GM23248 (cell line): ENCODE measurements at regions not wholly inside any gene's neighbourhood (a gene's known extent, or its start where the extent isn't known, plus 50 kb on each side); places are given as distances from the start of the nearest gene placed in this dataset.

Experiments
- DNase-seq: peaks from one replicate; pipeline ENCODE4 v3.0.0-alpha.2; 2015
- H2AFZ ChIP-seq: fragments of 200-600 bp; sonication (generic); 2 replicates; pipeline ENCODE4 v1.6.1; 2016; ENCODE audit warnings: antibody characterized with exemption
- H3F3A ChIP-seq: fragments of 200-600 bp; sonication (generic); 2 replicates; pipeline ENCODE4 v1.6.1; 2016; ENCODE audit warnings: mild to moderate bottlenecking, antibody characterized with exemption, mixed run types; ENCODE audit not compliant: insufficient read depth
- H3K27ac ChIP-seq: fragments of 200-600 bp; sonication (generic); 2 replicates; pipeline ENCODE4 v1.5.1; 2016; ENCODE audit warnings: mild to moderate bottlenecking
- H3K27me3 ChIP-seq: fragments of 200-600 bp; sonication (generic); replicated peaks from 2 replicates; pipeline ENCODE4 v1.6.1; 2016; ENCODE audit warnings: mild to moderate bottlenecking; ENCODE audit not compliant: insufficient read depth
- H3K36me3 ChIP-seq: fragments of 200-600 bp; sonication (generic); 2 replicates; pipeline ENCODE4 v1.6.1; 2016; ENCODE audit warnings: low read depth, mild to moderate bottlenecking
- H3K4me1 ChIP-seq: fragments of 200-600 bp; sonication (generic); 2 replicates; pipeline ENCODE4 v1.6.1; 2016; ENCODE audit warnings: mild to moderate bottlenecking; ENCODE audit not compliant: insufficient read depth
- H3K4me2 ChIP-seq: fragments of 200-600 bp; sonication (generic); one replicate; pipeline ENCODE4 v1.6.1; 2016; ENCODE audit warnings: mild to moderate bottlenecking; ENCODE audit not compliant: unreplicated experiment
- H3K4me3 ChIP-seq: fragments of 200-600 bp; sonication (generic); 2 replicates; pipeline ENCODE4 v1.5.1; 2016; ENCODE audit warnings: mild to moderate bottlenecking
- H3K79me2 ChIP-seq: fragments of 200-600 bp; sonication (generic); 2 replicates; pipeline ENCODE4 v1.6.1; 2016; ENCODE audit warnings: mild to moderate bottlenecking; ENCODE audit not compliant: insufficient read depth
- H3K9ac ChIP-seq: fragments of 200-600 bp; sonication (generic); 2 replicates; pipeline ENCODE4 v1.6.1; 2016; ENCODE audit warnings: mild to moderate bottlenecking
- H3K9me2 ChIP-seq: fragments of 200-600 bp; sonication (generic); 2 replicates; pipeline ENCODE4 v1.6.1; 2016; ENCODE audit warnings: mixed run types, mild to moderate bottlenecking, moderate library complexity; ENCODE audit not compliant: insufficient read depth
- H3K9me3 ChIP-seq: fragments of 200-600 bp; sonication (generic); one replicate; pipeline ENCODE4 v1.6.1; 2017; ENCODE audit warnings: low read depth
- H4K20me1 ChIP-seq: fragments of 200-600 bp; sonication (generic); 2 replicates; pipeline ENCODE4 v1.6.0; 2016; ENCODE audit not compliant: insufficient read depth
- EZH2 ChIP-seq: fragments of 200-600 bp; sonication (generic); IDR thresholded peaks from 2 replicates; pipeline ENCODE4 v1.6.1; 2018; ENCODE audit warnings: antibody characterized with exemption, mild to moderate bottlenecking; ENCODE audit not compliant: insufficient read depth, poor library complexity, severe bottlenecking
- EZH2phosphoT487 ChIP-seq: fragments of 200-600 bp; sonication (generic); IDR thresholded peaks from 2 replicates; pipeline ENCODE4 v1.6.1; 2018; ENCODE audit warnings: antibody characterized with exemption, moderate library complexity, mild to moderate bottlenecking, low read depth; ENCODE audit not compliant: insufficient read depth
- WGBS, 2 experiments: methylation state at CpG; one replicate each; pipeline ENCODE4 v1.1.6; 2015 to 2017; ENCODE audit warnings: low lambda C conversion rate in 2 of 2, low coverage in 1 of 2; ENCODE audit errors: missing lambda C conversion rate in 2 of 2; 5-methylcytosine and 5-hydroxymethylcytosine counted together
- in situ Hi-C: fragments of 300-500 bp; cut with MboI; formaldehyde crosslinking; loops from 2 replicates; pipeline ENCODE4 v1.15.0; 2020

DNA sequence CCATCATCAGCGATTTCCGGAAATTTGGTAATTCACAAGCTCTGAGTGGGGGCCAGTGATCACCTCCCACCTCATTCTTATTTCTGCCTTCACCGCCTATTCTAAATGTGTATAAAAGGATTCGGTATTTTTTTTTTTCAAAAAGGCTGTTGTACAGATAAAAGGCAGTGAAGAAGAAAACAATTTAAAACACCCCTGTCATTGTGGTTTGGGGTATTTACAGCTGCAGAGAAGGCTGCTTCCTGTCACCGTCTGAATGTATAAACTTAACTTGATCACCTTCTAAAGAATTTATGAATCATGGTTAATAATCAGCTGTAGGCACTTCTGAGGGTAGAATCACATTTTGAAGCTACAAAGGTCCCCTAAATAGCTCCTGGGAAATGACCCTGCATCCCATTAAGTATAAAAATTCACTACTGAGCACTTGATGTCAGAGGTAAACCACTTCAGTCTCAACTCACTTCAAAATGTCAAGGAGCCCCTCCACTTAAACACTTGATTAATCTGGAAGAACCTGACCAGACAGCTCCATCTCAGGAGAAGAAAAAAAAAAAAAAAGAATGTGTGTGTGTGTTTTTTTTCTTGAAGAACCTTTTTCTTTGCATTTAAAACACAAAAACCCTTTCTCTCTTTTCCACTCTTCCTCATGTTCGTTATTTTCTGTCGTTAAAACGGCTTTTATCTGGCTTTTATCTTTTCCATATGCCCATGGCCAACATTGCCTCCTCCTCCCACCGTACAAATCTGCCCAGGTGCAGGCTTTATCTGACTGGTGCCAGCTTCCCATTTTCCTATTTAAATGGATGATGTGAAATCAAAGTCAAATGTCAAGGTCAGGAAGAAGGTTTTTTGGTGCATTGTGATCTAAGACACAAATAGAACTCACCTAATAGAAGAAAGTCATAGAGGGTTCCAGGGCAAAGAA is 291.2 kb downstream of the IRX1 start:
- in situ Hi-C loops, result no loop called here
- no peak overlapping the region for H3K4me2 ChIP-seq
- H3K79me2 ChIP-seq, result no peaks in the 10 kb centered on the region
- H3K9me3 ChIP-seq, result no peaks in the 10 kb centered on the region
- no peaks in the 10 kb centered on the region for H4K20me1 ChIP-seq
- no peaks in the 10 kb centered on the region for H3K9me2 ChIP-seq
- no peak overlapping the region for H3K9ac ChIP-seq
- H2AFZ ChIP-seq, result no peak overlapping the region
- H3K4me3 ChIP-seq, result no peak overlapping the region
- no peak overlapping the region for H3K27ac ChIP-seq
- H3F3A ChIP-seq, result no peaks in the 10 kb centered on the region
- H3K27me3 ChIP-seq, result no peaks in the 10 kb centered on the region
- no peaks in the 10 kb centered on the region for H3K4me1 ChIP-seq
- 30 to 32% methylated on average over 9 of the region's 9 CpGs for WGBS, 2 experiments
- no peak for DNase-seq
- no peaks in the 10 kb centered on the region for H3K36me3 ChIP-seq
- TF ChIP-seq EZH2phosphoT487 (no peak), EZH2 (no peak)

DNA sequence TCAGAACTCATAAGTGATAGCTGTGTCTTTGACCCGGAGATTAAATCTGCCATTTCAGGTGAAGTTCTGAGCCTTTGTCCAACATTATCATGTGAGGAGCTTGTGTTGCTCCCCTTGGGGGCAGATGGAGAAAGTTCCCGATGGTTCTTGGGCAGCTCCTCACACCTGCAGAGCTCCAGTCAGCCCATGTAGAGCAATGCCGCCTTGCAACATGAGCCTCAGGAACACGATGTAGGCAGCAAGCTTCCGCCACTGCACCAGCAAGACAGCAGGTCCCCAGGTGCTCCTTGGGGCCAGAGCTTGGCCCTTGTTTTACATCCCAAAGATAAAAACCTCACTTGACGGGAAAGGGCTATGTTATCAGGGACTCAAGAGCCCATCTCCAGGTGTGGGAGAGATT is 292.7 kb downstream of the IRX1 start:
- Histone ChIP-seq H3K79me2 (no peaks in the 10 kb centered on the region), H3K27me3 (no peaks in the 10 kb centered on the region), H3K27ac (no peak overlapping the region), H3K9me2 (no peaks in the 10 kb centered on the region), H3K9ac (no peak overlapping the region), H2AFZ (no peak overlapping the region), H3F3A (no peaks in the 10 kb centered on the region), H3K4me2 (no peak overlapping the region), H3K4me1 (no peaks in the 10 kb centered on the region), H4K20me1 (no peaks in the 10 kb centered on the region), H3K9me3 (no peaks in the 10 kb centered on the region), H3K36me3 (no peaks in the 10 kb centered on the region), H3K4me3 (no peak overlapping the region)
- 59 to 63% methylated on average over 6 of the region's 6 CpGs for WGBS, 2 experiments
- no peak for DNase-seq
- in situ Hi-C loops, result no loop called here
- TF ChIP-seq EZH2, result no peak
- no peak for TF ChIP-seq EZH2phosphoT487

DNA sequence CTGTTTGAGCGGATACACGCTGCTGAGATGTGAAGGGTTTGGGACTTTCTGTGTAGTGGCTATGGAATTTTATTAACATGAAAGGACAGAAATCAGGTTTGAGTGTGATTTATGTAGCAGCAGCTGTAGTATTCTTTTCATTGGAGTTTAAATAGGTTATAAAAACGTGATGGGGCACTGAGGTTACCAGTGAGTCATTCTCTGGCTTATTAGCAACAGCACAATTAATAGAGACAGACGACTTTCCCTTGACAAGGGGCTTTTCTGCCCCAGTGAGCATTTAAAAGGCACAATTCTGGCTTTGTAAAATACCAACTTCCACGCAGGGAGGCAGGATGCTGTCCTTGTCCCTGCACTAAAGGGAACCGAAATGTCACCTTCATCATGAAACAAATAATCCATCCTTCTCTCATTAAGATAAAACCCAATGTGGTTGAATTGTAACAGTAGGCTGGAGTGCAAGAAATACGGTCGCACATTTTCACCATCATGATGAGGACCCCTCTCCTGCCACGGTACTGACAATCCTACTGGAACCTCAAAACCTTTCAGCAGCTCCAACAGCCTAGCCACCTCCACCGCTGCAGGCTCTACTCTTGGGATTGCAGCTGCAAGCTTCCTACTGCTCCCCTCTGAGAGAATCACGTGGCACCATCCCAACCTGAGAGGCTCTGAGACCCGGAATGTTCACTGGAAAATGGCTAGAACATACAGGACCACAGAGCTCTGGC is 293.9 kb downstream of the IRX1 start:
- Histone ChIP-seq H3K27me3 (no peaks in the 10 kb centered on the region), H3K9ac (no peak overlapping the region), H3K9me3 (no peaks in the 10 kb centered on the region), H3K36me3 (no peaks in the 10 kb centered on the region), H3K9me2 (no peaks in the 10 kb centered on the region), H4K20me1 (no peaks in the 10 kb centered on the region), H3K4me2 (no peak overlapping the region), H3K79me2 (no peaks in the 10 kb centered on the region), H2AFZ (no peak overlapping the region), H3F3A (no peaks in the 10 kb centered on the region), H3K4me1 (no peaks in the 10 kb centered on the region), H3K4me3 (no peak overlapping the region), H3K27ac (no peak overlapping the region)
- no peak for DNase-seq
- in situ Hi-C loops, result no loop called here
- WGBS, 2 experiments, result 29 to 33% methylated on average over 12 of the region's 12 CpGs
- TF ChIP-seq EZH2phosphoT487 (no peak), EZH2 (no peak)

DNA sequence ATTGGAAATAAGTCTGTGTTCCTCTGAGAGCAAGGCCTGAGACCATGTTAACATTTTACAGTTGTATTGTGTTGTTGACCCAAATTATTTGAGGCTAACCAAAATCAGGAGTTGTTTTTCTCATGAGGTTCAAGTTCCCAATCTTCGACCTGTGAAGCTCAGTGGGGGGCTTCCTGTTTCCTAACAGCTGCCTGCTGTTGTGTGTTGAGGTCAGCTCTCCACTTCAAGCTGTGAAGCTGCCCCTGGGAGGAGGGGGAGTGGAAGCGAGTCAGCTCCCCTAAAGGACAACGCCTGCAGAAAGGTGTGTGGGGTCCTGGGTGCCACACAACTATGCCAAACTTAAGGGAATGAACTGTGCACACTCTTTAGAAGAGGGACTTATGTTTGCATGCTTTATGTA is 295.5 kb downstream of the IRX1 start:
- Histone ChIP-seq H3K27me3 (no peaks in the 10 kb centered on the region), H3K36me3 (no peaks in the 10 kb centered on the region)
- in situ Hi-C loops, result no loop called here

More for the DNA sequence above, 295.5 kb downstream of the IRX1 start:
- Histone ChIP-seq H4K20me1 (no peaks in the 10 kb centered on the region), H3F3A (no peaks in the 10 kb centered on the region), H2AFZ (no peak overlapping the region), H3K9ac (no peak overlapping the region), H3K4me2 (no peak overlapping the region), H3K79me2 (no peaks in the 10 kb centered on the region), H3K9me2 (no peaks in the 10 kb centered on the region), H3K27ac (no peak overlapping the region), H3K9me3 (no peaks in the 10 kb centered on the region), H3K4me1 (no peaks in the 10 kb centered on the region), H3K4me3 (no peak overlapping the region)
- 26 to 33% methylated on average over 3 of the region's 3 CpGs for WGBS, 2 experiments
- no peak for TF ChIP-seq EZH2
- no peak for TF ChIP-seq EZH2phosphoT487
- no peak for DNase-seq
